ENCODE measurements at regions not wholly inside any gene's neighbourhood (a gene's known extent, or its start where the extent isn't known, plus 50 kb on each side); places are given as distances from the start of the nearest gene placed in this dataset.

DNA sequence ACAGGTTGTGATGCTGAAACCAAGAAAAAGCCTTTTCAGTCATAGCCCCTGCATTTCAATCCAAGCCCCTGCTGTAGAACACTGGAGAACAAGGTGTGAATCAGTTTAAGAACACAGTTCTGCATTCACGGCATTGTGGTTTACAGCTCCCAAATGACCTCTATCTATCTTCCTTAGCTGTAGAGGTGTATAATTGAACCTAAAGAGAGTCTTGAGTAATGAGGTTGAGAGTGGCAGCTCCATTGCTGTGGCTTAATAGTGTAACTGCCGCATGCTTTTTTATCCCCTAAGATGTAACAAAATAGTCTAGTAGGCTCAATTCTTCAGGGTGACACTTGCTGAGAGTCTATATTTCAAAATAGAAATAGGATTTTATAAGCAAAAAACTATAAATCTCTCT lies 121.3 kb upstream of the EPHA4 start:
- DNase-seq = no peak

DNA sequence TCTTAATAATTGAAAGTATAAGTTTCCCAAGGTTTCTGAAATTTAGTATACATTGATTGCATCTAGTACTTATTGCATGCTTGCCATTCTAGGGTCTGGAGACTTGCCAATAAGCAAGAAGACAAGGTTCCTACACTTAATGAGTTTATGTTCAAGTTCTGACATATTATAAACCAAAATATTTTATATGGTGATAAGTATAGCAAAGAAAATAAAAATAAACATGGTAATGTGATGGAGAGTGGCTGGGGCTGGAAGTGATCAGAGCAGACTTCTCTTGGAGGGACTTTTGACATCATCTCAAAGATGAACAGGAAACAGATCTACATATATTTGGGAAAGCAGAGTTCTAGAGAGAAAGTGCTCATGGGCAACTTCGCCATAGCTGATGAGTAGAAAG lies 119.5 kb upstream of the EPHA4 start:
- no peak for DNase-seq

DNA sequence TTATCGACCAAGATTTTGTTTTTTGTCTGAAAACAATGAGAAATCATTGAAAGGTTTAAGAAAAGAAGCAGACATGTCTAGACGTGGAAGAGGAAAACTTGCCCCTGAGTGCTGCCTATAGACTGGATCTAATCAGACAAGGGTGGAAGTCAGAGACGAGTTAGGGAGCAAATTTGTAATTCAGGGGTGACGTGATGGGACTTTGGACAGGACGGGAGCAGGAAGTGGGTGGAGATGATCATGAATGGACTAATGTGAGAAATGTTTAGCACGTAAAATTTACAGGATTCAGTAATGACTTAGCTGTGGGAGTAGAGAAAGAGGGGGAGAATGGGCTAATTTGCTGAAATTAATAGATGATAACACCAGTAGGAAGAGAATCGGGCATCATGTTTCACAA lies 117.0 kb upstream of the EPHA4 start:
- no peak for DNase-seq

DNA sequence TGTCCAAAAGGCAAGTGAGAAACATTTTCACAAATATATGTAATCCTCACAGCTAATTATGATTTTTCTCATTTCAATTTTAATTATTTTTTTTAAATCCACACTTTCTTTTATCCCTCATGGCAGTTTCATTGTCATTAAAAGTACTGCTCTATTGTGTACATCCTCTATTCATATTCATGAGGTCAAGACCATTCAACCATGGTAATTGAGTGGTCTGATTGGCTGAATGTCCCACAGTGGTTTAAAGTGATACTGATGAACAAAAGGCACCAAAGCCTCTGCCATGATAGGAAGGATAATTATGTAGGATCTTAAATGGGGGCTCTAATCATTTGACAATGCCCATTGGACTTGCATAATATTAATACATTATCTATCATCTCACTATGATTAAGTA lies 108.4 kb upstream of the EPHA4 start:
- DNase-seq = no peak

DNA sequence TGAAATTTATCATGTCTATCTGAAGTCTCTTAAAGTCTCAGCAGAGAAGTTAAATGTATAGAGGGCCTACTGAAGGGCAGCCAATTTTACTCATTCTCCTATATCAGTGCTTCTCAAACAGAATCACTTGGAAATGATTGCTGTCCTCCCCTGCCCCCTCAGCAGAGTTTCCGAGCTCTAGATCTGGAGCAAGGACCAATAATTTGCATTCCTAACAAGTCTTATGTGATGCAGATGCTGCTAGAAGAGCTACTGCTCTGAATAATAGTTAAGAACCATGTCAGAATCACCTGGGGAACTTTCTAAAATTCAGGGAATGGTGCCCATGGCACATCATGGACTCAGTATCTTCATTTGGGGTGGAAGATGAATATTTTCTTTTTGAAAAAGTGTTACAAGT lies 105.6 kb upstream of the EPHA4 start:
- no peak for DNase-seq

DNA sequence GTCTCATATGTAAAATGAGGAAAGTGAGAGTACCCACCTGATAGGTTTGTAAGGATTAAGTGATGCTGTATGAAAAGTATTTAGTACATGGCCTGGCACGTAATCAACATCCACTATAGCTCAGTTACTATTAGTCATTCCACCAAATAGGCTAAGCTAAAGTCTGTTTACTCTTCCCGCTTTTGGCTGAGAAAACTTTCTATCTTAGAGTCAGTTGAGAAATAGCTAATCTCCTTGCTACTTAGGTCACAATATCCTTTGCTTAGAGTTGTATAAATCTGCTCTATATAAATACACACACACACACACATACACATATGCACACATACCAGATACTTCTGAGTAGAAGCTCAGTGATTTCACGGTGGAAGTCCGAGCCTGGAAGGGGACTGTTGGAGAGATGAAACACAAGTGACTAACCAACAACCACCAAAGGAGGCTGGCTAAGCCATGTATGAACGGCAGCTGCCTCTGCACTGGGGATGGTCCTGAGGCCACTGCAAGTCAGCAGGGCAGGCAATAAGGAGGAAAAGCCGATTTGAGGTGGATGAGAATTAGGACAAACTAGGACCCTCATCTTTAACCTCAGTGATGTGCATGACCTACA lies 104.6 kb upstream of the EPHA4 start:
- no peak for DNase-seq

DNA sequence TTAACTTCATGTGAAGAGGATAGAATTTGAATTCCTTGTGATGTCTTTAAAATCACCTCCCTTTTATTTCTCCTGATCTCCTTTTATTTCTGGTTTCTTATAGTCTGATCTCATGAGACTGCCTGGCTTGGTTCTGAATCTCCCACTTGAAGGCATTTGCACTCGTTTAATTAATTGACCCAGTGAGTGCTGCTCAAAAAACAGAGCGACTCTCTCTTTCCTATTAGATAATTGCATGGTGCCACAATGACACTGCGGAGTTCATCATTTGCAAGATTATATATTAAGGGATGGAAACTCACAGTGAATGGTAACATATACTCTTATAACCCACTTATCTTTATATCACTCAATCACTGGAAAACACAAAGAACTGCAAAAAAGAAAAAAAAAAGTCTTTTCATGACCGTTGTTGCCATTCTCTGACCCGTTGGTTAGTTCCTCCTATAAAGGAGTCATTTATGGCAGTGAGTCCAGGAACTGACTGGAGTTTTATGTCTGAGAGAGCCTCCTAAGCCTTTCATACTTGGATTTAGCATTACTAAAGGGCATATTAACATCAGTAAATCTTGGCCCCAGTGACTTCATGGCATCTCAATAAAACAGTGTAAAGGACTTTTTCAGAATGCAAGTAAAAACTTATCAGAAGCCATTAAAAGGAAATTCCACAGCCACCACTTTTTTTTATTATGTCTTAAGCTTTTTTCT lies 103.3 kb upstream of the EPHA4 start:
- no peak for DNase-seq

DNA sequence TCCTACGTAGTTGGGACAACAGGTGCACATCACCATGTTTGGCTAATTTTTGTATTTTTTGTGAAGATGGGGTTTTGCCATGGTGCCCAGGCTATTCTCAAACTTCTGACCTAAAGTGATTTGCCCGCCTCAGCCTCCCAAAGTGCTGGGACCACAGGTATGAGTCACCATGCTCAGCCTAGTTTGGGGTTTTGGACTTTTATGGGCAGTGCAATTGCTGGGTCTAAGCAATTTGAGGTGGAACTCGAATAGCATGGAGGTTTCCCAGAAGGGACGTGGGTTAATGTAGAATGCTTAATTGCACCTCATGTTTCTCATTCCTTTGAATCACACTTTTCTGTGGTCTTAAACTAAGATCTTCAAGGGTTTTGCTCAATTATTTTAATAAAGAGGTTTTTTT lies 102.3 kb upstream of the EPHA4 start:
- no peak for DNase-seq

DNA sequence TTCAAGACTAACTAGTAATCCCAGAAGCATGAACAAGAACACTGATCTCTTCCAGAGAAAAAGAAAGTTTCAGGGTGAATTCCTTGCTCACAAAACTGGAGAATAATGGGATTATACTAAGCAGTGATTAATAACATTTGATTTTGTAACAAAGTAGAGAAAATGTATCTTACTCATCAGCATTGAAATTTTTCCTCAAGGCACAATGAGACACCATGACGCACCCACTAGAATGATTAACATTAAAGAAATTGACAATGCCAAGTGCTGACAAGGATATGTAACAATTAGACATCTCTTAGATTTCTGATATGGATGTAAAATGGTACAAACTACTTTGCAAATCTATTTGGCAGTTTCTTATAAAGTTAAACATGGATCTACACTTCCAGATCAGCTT lies 101.1 kb upstream of the EPHA4 start:
- DNase-seq = no peak

DNA sequence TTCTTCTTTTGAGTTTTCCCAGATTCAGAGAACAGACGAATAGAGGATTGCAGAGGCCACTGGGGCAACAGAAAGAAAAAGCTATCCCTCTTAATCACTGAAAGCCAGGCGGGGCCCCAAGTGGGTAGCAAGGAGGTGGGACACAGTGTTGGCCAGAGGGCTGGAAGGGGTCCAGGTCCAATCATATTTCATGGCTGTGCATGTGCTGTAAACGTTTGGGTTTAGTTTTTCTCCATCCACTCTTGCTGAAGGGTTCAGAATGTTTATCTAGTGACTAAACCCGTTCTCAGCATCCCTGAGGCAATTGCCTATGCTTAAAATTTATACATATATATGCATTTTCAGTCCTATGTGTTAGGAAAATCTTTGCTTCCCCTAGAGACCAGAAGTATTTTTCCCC lies 99.4 kb upstream of the EPHA4 start:
- DNase-seq = no peak

DNA sequence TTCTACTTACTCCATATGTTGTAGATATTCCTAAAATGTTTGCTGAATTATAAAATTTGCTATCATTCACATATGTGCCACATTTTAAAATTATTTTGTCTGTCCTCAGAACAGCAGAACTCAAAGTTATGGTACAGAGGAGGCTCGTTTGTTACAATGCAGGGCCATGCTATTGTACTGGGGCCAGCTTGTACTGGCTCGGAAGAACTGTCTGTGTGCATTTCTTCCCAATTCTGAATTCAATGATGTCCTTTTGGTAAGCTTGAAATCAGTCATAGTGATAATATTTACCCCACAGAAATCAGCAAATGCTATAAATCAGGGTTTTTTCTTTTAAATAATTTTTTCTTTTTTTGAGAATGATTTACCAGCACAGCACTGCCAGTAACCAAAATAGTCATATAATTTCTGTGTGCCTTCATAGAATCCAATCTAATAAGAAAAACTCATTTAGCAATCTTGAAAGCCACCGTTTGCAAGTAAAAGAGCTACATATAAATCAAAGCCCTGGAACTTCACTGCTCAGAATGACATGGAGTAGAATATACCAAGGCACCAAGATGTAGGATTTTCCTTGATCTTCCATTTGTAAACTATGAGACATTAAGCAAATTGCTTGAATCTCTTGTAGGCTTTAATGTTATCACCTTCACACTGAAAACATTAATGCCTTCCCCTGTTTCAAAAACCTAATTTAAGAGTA lies 90.7 kb upstream of the EPHA4 start:
- DNase-seq = no peak

DNA sequence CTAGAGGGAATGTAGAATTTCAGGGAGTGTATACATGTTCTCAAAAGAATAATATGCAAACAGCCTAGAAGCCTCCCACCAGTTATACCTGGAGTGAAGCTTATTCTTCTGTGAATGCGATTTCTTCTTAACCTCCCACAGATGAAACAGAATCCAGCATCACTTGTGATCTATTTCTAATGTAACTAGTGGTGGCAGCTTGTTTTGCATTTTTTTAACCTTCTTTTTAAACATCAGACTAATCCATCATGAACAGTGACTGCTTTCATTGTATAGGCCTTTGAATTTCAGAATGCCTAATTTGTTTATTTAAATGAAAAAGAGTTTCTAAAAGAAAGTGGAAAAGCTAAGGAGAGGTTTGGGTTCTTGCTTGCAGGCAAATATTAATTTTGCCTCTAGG lies 85.7 kb upstream of the EPHA4 start:
- no peak for DNase-seq

DNA sequence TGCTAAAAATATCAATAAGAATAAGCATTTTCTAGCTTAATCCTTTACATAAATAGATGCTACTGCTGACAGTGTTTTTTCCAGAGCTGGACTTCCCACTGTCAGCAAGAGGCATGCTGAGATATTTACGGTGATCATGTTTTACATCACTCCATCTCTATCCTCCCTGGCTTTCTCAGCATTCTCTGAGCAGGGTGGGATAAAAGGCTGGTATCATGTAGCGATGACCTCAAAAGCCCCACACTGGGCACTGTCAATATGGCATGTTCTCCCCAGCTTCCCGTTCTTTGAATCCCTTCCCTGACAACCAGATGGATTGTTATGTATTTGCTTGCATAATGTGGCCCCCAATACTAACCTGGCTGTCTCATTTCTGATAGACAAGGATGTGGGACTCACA lies 83.2 kb upstream of the EPHA4 start:
- DNase-seq = no peak

DNA sequence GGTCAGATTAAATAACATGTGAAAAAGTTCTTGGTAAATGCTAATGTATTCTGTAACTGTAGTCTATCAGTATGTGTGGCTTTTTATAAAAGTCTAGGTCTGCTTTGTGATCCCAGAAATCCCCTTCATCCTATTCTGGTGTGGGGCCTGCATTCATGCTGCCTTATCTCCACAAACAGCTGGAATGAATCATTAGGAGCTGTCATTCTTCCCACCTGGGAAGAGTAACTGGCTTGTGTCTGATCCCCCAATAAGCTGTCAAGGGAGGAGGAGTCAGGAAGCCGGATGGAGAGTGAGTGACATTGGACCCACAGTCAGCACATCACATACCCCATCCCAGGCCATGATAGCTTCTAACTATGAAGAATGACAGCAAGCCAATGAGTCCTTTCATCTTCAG lies 81.1 kb upstream of the EPHA4 start:
- no peak for DNase-seq

DNA sequence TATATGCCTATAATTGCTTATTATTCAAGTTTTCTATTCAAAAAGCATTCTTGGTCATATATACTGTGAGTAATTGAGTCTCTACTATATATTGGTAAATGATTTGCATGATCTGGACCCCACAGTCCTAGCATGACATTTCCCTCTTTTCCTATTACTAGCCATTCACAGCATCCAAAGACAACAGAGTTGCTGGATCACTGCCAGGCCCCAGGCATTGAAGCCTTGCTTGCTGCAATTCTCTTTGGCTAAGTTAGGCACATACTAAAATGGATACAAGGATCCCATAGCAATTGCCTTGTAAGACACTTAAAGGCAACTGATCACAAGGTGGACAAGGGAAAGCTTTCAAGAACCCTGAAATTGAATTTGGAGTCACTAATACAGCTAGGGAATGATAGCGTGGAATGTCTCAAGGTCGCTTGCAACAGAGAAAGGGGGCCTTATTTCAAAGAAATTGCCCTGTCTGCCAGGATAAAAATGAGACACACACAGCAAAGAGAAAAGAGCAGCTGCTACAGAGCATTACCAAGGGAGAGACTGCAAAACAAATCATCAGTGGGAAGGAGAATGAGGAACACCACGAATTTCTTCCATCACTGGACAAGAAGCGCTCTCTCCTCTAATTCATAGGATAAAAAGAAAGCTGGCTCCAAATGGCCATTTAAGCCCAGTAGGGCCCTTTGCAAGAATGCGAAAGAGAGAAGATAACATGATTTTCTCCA lies 77.1 kb upstream of the EPHA4 start:
- DNase-seq = peak; percentile 26

DNA sequence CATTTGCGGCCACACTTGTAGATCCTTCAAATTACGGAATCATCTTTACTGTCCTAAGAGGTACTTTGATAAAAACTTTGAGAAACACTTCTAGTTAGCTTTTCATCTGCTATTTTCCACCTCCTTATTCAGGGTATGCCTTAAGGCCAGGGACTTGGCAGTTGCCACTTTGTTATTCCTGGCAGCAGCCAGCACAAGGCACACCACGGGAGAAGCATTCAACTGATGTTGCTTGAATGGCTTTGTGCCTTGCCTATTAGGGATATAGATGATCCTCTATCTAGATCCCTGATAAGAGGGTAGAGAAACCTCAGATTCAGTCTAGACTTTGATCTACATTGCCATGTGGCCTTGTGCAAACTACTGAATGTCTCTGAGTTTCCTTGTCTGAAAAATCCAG lies 70.3 kb upstream of the EPHA4 start:
- DNase-seq = no peak

DNA sequence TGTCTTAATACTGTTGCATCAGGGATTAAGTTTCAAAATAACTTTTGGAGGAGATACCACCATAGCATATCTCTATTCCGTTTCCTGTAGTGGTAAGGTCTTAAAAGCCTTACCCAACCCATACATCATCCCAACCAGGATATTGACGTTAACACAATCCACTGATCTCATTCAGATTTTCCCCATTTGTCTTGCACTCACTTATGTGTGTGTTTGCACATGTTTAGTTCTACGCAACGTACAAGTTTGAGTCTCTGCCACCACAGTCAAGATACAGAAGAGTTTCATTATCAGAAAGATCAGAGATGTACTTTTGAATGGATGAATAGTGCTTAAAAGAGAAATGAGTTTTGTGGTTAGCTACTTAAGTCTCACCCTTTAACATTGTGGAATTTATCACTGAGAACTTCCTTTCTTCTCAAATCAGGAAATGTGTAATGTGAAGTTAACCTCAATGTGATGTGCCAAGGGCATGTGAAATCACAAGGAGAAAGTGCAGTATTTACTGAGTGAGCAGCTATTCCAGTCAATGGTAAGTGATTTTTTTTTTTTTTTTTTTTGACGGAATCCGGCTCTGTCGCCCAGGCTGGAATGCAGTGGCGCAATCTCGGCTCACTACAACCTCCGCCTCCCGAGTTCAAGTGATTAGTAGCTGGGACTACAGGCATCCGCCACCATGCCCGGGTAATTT lies 69.2 kb upstream of the EPHA4 start:
- no peak for DNase-seq

DNA sequence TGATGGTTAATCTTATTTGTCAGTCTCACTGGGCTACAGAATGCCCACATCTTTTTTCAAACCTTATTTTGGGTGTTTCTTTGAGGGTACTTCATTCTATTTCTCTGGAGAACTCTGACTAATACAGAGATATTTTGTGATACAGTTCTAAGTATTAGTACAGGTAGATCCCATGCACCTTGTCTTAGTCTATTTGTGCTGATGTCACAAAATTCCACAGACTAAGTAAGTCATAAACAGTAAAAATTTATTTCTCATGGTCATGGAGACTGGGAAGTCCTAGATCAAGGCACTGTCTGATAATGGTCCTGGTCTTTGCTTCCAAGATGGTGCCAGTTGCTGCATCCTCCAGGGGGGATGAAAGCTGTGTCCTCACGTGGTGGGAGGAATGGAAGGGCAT lies 68.6 kb upstream of the EPHA4 start:
- DNase-seq = no peak

DNA sequence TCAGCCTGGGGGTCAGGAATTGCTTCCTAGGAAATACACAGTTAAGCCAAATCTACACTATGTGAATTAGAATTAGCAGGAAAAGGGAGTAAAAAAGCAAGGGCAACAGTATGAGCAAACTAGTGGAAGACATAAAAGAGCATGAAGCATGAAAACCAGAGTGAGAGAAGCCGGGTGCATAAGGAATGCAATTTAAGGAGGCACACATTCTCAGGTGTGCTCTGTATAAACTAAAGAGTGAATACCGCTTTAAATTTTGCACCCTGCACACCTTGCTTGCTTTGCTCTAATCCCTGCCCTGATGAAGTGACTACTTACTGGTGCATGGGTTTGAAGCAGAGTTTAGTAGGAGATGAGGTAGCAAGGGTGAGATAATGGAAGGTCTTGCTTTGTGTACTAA lies 65.7 kb upstream of the EPHA4 start:
- no peak for DNase-seq

DNA sequence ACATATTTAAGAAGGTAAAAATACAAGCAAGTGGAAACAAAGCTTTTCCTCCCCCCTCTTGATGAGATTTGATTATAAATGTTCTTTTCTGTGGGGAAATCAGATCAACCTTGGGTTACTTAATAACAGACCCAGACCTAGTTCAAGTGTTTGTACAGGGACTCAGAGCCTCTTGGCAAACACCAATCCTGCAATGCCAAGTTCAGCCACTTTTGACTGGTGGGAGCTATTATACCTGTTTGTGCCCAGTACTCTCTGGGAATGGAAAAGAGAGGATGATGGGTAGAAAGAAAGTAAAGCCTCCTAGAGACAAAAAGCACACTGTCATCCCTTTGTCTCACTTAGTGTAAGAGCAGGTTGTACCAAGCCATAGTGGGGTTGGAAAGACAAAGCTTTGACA lies 63.8 kb upstream of the EPHA4 start:
- DNase-seq = no peak

DNA sequence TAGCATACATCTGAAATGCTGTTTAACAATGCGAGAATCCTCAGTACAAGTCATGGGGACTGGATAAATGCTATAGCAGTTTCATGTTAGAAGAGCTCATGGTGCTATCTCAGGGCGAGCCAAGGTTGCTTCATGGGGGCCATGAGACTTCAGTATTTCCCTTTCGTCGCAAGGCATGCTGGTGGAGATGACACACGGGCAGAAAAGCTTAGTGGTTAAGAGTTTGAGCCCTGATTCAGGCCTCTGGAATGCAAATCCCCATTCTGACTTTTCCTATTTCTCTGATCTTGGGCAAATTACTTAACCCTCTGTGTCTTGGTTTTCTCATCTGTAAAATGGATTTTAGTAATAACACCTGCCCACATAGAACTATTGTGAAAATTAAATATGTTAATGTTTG lies 57.4 kb upstream of the EPHA4 start:
- no peak for DNase-seq

DNA sequence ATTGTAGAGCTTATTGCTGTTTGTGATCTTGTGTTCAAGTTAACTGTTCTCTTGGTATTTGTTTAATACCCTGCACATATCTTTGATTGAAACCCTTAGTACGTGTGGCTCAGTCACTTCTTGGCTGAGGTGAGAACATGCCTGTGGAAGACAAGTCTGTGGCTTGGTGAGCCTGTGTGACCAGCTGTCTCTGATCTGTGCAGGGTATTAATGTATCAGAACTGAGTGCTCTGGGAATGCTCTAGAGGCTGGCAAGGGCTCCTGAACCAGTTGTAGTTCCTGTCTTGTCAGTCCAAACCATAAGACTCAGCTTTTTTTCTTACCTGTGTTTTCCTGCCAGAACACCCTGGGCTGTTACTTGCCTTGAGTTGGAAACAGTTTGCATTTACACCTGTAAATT lies 52.4 kb upstream of the EPHA4 start:
- DNase-seq = no peak
